ENCODE measurements at regions not wholly inside any gene's neighbourhood (a gene's known extent, or its start where the extent isn't known, plus 50 kb on each side); places are given as distances from the start of the nearest gene placed in this dataset.

GRCh38 chr3:164459521-164460151, 618.7 kb downstream of the SI start:
- no peak overlapping the region for H3K4me3 ChIP-seq
- H3K4me1 ChIP-seq: no peaks in the 10 kb centered on the region
- DNase-seq: no peak
- no peaks in the 10 kb centered on the region for H3K27me3 ChIP-seq (ENCODE audit: insufficient read depth in 3 of 3, low read length in 2 of 3)
- no peak overlapping the region for H3K27ac ChIP-seq
- H3K36me3 ChIP-seq (ENCODE audit: insufficient read depth in 1 of 2, low read depth in 1 of 2): no peaks in the 10 kb centered on the region
- H3K9me3 ChIP-seq: no peaks in the 10 kb centered on the region
- WGBS, 3 donors: 84 to 85% (median 85%) methylated on average over 4 of the region's 4 CpGs
- intact Hi-C loops (cut with DNase I): no loop called here
- no peak for ATAC-seq
- no peak for TF ChIP-seq CTCF (IDR thresholded peaks at IDR 0.05)

GRCh38 chr3:164458986-164459385, 619.3 kb downstream of the SI start:
- intact Hi-C loops (cut with DNase I): no loop called here
- no peaks in the 10 kb centered on the region for H3K9me3 ChIP-seq
- H3K36me3 ChIP-seq (ENCODE audit: insufficient read depth in 1 of 2, low read depth in 1 of 2): no peaks in the 10 kb centered on the region
- no peaks in the 10 kb centered on the region for H3K4me1 ChIP-seq
- no peak overlapping the region for H3K4me3 ChIP-seq
- H3K27ac ChIP-seq: no peak overlapping the region
- no peaks in the 10 kb centered on the region for H3K27me3 ChIP-seq (ENCODE audit: insufficient read depth in 3 of 3, low read length in 2 of 3)
- TF ChIP-seq CTCF (IDR thresholded peaks at IDR 0.05): no peak
- DNase-seq (no peak), ATAC-seq (no peak)
- WGBS, 3 donors: 94 to 98% (median 95%) methylated on average over 4 of the region's 4 CpGs

GRCh38 chr3:164453714-164454113, 624.6 kb downstream of the SI start:
- ATAC-seq: no peak

GRCh38 chr3:164452707-164453106, 625.6 kb downstream of the SI start:
- no peaks in the 10 kb centered on the region for H3K4me1 ChIP-seq
- WGBS, 3 donors: 75 to 82% (median 81%) methylated on average over 1 of the region's 1 CpG
- no peaks in the 10 kb centered on the region for H3K9me3 ChIP-seq
- ATAC-seq (peak in 1 of 4 donors; percentile 24), DNase-seq (no peak)
- H3K27me3 ChIP-seq (ENCODE audit: insufficient read depth in 3 of 3, low read length in 2 of 3): no peaks in the 10 kb centered on the region
- no peak overlapping the region for H3K4me3 ChIP-seq
- no peaks in the 10 kb centered on the region for H3K36me3 ChIP-seq (ENCODE audit: insufficient read depth in 1 of 2, low read depth in 1 of 2)
- no peak overlapping the region for H3K27ac ChIP-seq
- intact Hi-C loops (cut with DNase I): no loop called here
- TF ChIP-seq CTCF (IDR thresholded peaks at IDR 0.05): no peak

More at GRCh38 chr3:164453714-164454113, 624.6 kb downstream of the SI start:
- Histone ChIP-seq H3K36me3 (ENCODE audit: insufficient read depth in 1 of 2, low read depth in 1 of 2) (no peaks in the 10 kb centered on the region), H3K4me3 (no peak overlapping the region), H3K9me3 (no peaks in the 10 kb centered on the region), H3K27ac (no peak overlapping the region), H3K27me3 (ENCODE audit: insufficient read depth in 3 of 3, low read length in 2 of 3) (no peaks in the 10 kb centered on the region), H3K4me1 (no peaks in the 10 kb centered on the region)
- TF ChIP-seq CTCF (IDR thresholded peaks at IDR 0.05): no peak
- intact Hi-C loops (cut with DNase I): no loop called here
- no peak for DNase-seq
- WGBS, 3 donors: 36 to 48% (median 39%) methylated on average over 1 of the region's 1 CpG

Measured in psoas muscle (tissue), 7 donors.